ENCODE measurements at regions not wholly inside any gene's neighbourhood (a gene's known extent, or its start where the extent isn't known, plus 50 kb on each side); places are given as distances from the start of the nearest gene placed in this dataset.

DNA sequence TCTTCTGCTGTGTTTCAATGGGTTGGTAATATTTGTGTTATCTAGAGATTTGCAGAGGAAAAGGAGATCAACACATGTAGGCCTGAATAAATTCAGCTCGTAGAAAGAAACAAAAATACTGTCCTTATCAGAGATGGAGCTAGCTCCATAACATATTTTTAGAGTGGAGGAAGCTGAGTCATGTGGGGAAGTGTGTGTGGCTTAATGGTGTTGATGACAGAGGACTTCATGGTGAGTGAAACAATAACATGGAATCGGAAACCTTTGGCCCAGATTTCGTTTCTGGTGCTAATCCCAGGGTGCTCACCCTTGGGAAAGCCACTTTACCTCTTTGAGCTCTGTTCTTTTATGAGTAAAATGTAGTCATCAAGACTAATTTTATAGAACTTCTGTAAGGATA lies 825.0 kb downstream of the TLR4 start:
- no peak for DNase-seq

DNA sequence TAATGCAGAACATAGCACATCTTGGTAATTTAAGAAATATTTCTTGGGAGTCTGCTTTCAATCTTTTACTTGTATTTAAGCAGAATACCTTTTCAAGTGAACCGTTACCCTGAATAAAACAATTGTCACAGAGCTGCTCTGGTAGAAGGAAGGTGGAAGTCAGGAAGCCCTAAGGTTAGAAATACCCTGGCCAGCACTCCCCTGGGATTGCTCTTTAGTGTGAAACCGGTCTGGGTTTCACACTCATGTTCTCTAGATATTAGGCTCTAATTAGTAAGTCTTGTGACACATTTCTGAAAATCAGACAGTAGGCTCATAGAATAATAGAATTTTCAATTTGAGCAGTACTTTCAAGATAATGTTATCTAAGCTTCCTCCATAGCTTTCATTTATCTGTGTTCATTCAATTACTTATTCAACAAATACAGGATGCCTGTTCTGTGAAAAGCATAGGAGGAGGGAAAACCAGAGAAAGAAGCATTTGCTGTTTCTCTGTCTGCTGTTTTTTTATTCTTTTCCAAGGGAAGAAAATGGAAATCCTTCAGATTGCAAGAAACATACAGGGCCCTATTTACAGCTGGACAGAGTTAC lies 825.5 kb downstream of the TLR4 start:
- no peak for DNase-seq

DNA sequence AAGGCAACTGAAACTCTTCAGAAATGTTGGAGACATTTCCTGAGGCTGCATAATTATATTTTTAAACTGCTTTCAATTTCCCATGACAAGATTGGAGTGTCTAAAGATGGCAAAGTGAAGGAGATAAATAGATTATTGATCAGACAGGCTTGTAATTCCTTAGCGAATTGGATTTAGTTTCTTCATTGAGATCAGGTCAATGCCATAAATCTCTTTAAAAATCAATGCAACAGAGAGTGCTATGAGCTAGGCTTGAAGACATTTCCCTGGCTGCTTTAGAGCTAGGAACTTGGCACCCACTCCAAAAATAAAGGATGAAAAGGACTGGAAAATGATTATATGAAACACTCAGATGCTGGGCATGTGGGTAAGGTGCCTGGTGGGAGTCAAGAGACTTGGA lies 828.4 kb downstream of the TLR4 start:
- no peak for DNase-seq

DNA sequence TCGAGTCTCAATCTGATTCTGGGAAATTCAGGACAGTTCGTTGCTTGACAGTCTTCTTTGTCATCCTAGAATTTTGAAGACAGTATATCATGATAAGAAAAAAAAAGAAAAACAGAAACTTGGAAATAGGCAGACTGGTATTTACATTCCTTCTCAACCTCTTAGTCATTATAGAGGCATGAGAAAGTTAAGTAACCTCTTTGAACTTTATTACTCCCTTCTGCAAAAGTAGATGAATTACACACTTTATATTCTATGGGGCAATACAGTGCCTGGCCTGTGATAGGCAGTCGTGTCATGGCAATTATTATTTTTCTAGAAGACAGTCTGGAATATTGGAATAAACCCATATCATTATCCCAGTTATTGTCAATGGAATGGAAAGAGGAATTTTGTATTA lies 828.9 kb downstream of the TLR4 start:
- DNase-seq = no peak

DNA sequence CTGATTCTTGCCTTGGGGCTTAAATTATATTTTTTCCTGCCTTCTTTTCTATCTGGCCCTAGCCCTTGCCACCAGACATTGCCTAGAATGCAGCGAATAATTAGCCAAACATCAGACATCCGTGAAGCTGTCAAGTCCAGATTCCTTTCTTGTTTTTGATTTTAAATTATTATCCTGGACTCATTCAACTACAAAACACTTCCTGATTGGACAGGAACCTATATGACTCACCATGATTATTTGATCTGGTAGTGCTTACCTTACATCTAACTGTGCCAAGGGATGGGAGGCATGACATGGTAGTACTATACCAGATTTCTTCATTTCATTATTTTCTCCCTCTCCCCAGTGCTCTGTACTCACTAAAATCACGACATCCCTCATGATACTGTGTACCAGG lies 829.6 kb downstream of the TLR4 start:
- DNase-seq = no peak

DNA sequence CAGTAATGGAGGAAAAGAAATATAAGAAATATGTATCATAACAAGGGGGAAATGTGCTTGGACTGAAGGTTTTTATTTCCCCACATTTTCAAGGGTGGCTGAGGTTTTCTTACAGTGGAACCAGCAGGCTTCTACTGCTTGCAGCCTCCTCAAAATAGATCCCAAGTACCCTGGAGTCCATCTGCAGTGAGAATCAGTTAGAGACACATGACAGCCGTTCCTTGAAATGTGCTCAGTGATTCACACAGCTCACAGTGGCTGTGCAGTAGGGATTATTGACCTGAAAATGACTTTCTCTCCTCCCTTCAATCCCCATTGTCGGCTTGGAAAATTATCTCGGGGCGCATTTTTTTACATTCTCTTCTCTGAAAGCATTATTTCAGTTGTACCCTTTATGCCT lies 832.0 kb downstream of the TLR4 start:
- DNase-seq = no peak

DNA sequence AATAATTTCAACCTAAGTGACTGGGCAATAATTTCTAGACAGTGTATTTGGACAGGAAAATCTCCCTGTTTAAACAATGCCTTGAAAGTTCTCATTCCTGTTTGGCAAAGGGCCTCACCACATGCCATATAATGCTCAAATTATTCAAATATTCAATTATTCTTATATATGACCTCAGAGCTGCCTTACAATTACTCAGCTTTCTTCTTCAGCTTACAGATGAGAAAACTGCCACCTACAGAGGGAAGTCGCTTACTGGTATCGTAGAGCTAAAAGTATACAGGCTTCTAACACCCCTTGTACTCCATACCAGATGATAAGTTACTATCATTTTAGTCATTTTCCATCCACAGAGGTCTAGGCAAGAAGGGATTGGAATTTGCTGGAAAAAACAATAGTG lies 830.3 kb downstream of the BRINP1 start:
- no peak for DNase-seq

DNA sequence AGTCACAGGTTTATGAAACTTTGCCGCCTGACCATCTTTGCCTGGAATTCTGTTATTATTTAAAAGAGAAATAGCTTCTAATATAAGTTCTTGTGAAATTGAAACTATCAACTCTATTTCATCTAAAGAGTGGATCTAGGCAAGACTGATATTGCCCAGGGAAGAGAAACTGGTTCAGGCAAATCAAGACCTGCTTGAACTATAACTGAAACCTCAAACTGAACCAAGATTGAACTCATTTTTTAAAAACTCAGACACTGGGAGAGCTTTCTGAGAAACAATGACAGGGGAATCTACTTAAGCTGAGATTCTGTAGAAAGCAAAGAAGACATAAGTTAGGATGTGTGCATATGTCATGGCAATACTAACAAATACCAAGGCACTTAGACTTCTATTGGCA lies 815.8 kb downstream of the BRINP1 start:
- DNase-seq = no peak

DNA sequence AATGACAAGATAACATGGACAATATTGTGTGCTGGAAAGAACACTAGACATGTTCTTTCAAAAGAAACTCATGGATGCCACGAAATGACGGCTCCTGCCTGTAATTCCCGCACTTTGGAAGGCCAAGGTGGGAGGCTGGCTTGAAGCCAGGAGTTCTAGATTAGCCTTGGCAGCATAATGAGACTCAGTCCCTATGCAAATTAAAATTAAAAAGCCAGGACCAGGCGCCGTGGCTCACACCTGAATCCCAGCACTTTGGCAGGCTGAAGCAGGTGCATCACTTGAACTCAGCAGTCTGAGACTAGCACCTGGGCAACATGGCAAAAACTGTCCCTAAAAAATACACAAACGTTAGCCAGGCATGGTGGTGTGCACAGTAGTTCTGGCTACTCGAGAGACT lies 814.2 kb downstream of the BRINP1 start:
- no peak for DNase-seq

DNA sequence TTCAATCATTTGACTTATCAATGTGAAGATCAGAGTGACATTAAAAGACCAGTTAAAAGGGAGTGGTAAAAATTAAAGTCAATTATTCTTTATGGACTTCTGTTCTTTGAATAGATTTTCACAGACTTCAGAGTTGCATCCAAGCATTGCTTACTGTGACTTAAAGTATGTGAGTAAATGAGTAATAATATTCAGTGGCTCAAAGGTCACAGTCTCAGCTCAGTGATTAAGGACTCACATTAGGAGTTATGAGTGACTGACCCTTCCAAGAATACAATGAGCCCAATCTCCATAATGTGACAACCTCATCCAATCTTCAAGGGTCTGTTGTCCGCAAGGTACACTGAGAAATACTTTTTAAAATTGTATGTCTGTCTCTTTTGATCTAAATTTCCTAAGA lies 811.2 kb downstream of the BRINP1 start:
- no peak for DNase-seq

DNA sequence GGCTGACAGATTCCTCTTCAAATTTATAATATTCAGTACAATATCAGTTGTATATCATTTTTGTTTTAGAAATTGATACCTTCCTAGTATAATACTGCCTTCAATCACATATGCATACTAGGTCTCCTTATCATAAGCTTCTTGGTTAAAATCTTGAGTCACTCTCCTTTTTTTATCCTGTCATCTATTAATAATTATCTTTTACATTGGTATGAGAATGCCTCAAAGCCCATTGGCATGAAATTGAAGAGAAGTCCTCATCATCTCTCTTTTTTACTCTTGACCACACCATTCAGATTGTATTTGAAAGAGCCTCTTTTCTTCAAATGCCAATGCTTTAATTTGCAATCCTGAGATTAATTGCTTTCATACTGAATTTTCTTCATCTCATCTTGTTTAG lies 810.3 kb downstream of the BRINP1 start:
- no peak for DNase-seq

DNA sequence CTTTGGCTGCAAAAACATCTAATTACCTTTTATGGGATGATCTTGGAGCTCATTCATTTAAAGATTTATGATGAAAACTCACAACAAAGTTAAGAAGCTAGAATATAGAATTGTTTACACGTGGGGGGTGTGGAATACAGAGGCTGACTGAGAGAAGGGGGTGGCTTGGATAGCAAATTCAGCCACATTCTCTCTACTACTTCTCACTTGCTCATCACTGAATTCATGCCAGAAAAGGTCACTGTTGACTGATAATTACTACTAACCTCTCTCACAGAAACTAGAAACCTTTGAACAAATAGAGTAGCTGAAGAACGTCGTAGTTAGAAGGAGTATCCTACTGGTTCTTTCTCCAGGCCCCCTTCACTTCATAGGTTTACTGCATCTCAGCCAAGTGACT lies 808.2 kb downstream of the BRINP1 start:
- DNase-seq = no peak

DNA sequence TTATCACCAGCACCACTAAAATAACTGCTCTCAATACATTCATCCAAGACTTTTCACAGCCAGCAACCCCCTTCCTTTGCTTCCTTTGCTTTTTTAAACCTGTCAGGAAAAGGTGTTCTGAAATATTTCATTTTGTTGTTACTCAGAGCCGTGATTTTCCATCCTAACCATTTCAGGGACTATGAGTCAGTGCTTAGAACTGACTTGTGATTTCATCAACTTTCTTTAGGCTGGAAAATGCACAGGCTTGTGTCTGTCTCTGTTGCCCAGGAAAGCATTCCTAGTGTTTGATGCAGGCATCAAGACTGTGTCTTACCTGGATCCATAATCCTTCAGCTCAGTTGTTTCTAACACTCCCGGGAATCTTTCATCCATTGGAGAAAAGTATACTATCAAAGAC lies 805.6 kb downstream of the BRINP1 start:
- DNase-seq = no peak

DNA sequence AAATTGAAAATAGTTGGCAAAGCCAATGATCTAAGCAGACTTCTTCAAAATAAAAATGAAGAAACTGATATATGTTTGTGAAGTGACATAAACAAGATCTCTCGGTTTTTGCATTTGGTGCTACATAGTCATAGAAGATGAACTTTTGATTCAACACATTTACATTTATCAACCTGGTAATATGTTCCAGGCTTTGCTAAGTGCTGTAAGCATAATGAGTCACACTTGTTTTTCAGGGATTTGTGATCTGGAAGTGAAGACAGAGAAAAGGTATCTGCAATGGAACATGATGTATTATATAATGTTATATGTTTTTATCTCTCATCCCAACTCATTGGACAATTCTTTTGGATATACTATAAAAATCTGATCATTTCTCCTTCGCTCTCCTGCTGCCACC lies 801.4 kb downstream of the BRINP1 start:
- DNase-seq = no peak

DNA sequence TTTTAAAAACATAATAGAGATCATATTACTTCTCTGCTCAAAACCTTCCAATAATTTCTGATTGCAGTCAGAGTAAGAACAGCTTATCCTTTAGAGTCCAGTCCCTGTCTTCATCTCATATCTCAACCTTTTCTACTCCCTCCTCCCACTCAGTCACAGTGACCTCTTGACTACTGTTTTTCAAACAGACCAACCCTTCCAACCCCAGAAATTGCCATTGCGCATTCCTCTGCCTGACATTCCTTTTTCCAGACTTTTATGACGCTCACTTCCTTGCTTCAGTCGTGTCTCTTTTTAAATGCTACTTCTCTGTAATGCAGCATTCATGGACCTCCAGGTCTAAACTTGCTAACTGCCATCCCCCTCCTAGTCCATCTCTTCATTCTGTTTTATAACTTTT lies 800.5 kb downstream of the BRINP1 start:
- DNase-seq = no peak

DNA sequence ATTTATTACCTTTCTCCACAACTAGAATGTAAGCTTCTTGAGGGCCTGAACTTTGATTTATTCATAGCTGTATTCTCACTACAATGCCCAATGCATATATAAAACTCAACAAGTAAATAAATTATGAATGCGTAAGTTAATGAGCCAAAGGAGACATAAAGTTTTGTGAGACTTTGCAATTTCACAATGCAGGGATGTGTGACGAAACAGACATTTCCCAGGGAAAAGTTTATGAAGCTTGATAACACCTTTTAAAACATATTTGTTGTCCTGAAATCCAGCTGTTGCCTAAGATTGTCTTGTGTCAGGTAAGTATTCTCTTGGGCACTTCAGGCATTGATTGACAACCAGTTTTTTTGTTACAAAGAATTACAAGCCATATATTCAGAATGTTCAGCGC lies 800.1 kb downstream of the BRINP1 start:
- no peak for DNase-seq

DNA sequence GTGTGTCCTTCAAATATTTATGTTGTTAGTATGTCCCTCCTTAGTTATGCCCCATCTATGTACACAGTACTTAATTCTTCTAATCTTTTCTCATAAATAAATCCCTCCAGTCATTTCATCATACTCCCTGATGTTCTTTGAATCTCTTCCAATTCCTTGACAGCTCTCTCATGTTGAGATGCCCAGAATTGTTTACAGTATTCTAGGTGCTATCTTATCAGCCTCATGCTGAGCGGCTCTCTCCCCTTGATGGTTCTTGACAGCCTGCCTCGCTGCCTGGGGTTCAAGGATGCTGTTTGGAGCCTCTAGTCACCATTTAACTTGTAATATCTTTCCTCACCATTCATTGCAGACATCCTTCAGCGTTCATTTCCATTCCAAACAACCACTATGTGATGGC lies 799.2 kb downstream of the BRINP1 start:
- DNase-seq = no peak

DNA sequence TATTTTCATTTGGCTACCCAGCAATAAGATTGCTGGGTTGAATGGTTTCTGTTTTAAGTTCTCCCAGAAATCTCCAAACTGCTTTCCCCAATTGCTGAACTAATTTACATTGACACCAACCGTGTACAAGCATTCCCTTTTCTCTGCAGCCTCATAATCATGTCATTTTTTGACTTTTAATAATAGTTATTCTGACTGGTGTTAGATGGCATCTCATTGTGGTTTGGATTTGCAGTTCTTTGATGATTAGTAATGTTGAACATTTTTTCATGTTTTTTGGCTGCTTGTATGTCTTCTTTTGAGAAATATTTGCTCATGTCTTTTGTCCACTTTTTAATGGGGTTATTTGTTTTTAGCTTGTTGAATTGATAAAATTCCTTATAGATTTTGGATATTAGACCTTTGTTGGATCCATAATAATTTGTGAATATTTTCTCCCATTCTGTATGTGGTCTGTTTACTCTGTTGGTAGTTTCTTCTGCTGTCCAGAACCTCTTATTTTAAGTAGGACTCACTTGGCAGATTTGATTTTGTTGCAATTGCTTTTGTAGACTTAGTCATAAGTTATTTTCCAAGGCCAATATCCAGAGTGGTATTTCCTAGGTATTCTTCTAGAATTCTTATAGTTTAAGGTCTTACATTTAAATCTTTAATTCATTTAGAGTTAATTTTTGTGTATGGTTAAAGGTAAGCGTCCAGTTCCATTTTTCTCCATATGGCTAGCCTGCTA lies 793.7 kb downstream of the BRINP1 start:
- no peak for DNase-seq

DNA sequence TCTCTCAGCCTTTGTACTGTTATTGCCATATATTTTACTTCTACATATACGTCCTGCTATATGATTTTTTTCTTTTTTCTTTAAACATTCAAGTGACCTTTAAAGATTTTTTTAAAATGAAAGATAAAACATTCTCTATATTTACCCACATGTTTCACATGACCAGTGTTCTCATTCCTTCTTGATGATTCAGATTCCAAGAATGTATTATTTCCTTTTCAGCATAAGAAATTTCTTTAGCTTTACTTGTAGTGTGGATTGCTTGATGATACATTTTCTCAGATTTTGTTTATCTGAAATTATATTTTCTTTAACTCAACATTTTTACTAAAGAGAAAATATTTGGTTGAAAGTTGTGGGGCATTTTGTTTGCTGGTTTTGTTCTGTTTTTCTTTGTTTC lies 792.1 kb downstream of the BRINP1 start:
- no peak for DNase-seq

DNA sequence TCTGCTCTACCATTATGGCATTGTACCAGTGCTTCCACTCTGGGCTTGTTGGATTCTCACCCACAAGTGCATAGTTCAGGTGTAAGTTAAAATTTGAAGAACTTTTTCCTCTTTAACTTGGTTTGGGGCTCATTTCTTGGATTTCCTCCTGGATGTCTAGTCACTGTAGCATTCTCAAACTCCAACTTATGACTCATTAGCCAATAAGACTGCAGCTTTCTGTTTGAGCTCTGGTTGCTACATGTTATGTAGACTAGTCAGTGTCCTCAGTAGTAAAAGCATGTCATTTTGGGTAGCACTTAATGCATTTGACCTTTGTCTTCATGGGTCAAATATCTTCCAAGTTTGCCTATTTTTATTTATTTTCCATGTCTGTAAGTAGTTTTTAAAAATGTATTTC lies 790.8 kb downstream of the BRINP1 start:
- DNase-seq = no peak

DNA sequence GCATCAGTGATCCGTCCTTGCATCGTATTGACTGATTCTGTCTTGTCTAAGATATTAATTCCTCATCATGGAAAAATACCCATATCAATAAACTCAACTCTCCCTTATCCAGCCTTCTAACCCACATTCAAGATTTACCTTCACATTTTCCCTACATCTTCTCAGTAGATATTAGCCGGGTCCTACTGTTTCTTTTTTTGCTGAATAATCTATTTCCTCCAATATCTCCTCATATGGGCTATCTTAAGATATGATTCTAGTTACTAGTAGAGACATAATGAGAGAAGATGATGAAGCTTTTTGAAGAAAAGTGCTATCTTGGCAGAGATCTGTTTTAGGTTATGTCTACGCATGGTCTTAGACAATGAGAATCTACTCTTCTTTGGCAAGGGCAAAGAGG lies 785.8 kb downstream of the BRINP1 start:
- DNase-seq = no peak

DNA sequence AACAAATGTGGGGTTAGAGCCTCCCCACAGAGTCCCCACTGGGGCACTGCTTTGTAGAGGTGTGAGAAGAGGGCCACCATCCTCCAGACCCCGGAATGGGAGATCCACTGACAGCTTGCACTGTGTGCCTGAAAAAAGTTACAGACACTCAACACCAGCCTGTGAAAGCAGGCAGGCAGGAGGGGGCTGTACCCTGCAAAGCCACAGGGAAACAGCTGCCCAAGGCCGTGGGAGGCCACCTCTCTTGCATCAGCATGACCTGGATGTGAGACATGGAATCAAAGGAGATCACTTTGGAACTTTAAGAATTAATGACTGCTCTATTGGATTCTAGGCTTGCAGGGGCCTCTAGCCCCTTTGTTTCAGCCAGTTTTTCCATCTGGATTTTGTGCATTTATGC lies 782.3 kb downstream of the BRINP1 start:
- DNase-seq = no peak

DNA sequence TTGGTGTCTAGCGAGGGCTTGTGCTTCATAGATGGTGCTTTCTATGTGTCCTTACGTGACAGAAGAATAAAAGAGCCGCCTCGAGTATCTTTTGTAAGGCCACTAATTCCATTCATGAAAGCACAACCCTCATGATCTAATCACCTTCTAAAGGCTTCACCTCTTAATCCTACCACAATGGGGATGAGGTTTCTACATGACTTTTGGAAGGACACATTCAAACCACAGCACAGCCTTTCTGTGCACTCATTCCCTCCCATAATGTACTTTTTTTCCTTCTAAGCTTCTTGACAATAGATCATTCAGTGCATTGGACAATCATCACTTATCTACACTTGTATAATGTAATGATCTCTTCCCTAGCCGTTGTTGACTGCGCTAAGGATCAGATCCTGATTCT lies 774.8 kb downstream of the BRINP1 start:
- no peak for DNase-seq

DNA sequence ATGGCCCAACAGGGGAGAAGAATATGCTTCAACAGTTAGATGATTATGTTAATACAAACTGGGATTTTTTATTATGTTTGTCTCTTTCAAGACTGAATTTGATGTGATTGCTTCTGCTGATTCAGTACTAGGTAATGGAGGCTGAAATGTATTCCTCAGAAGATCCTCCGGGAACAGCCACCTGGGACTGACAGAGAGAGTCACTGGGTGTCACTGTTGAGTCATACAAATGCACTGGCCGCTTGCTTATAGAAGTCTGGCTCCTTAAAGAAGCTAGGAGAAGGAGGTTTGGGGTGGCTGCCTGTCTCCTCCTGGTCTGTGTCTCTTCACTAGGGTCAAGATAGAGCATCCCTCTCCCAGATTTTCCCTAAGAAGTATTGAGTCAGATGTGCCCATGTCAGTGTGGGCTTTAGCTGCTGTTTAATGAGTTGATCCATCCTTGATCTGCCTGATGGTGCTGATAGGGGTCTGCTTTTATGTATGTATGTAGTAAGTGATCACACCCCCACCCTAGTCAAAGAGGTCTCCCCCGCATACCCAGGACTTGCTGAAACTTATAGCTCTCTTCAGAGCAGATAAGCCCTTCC lies 773.4 kb downstream of the BRINP1 start:
- no peak for DNase-seq
